GM13977 (cell line): ENCODE measurements at regions not wholly inside any gene's neighbourhood (a gene's known extent, or its start where the extent isn't known, plus 50 kb on each side); places are given as distances from the start of the nearest gene placed in this dataset.
"Not testable (repeated sequence)": the region's sequence is repeated elsewhere in the genome, so short reads cannot be mapped to it uniquely, and the experiment has no call there.

Experiments
- DNase-seq: peaks from one replicate; pipeline ENCODE4 v3.0.0; 2012; ENCODE audit warnings: low spot score
- in situ Hi-C: fragments of 300-500 bp; cut with MboI; formaldehyde crosslinking; loops from one replicate; pipeline ENCODE4 v1.12.0; 2022; ENCODE audit warnings: low sequenced_read_pairs, low pct_unique_long_range_greater_than_20kb, mixed read lengths, inconsistent platforms; ENCODE audit not compliant: unreplicated experiment
- TF ChIP-seq, protein P1 (sequence below): IDR thresholded peaks from 2 replicates; pipeline ENCODE4 v1.5.1; 2012; ENCODE audit warnings: mild to moderate bottlenecking, control low read depth; ENCODE audit not compliant: insufficient read depth; ENCODE audit errors: extremely low read depth, missing control alignments

DNA sequence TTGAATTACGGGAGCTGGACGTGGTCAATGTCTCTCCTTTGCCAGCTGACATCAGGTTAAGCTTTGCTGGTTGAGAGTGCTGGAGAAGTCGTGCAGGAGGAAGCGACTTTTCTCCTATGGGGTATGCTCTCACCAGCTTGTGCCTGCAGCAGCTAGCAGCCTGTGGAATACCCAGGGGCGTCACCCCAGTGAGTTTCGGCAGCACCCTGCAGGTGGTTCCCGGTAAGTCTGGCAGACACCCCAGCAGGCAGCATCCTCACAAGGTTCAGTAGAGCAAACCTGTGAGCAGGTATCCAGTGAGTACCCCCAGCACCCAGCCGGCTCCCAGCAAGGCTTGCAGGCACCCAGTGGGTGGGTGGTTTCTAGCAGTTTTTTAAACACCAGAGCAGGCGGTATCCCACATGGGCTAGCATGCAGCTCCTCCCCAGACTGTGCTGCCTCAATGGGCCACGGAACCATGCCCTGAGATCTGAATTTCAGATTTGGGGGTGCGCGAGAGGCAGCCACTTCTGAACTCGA lies 74.8 kb upstream of the SVIL start:
- TF ChIP-seq, protein P1, sequence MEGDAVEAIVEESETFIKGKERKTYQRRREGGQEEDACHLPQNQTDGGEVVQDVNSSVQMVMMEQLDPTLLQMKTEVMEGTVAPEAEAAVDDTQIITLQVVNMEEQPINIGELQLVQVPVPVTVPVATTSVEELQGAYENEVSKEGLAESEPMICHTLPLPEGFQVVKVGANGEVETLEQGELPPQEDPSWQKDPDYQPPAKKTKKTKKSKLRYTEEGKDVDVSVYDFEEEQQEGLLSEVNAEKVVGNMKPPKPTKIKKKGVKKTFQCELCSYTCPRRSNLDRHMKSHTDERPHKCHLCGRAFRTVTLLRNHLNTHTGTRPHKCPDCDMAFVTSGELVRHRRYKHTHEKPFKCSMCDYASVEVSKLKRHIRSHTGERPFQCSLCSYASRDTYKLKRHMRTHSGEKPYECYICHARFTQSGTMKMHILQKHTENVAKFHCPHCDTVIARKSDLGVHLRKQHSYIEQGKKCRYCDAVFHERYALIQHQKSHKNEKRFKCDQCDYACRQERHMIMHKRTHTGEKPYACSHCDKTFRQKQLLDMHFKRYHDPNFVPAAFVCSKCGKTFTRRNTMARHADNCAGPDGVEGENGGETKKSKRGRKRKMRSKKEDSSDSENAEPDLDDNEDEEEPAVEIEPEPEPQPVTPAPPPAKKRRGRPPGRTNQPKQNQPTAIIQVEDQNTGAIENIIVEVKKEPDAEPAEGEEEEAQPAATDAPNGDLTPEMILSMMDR = no peak
- in situ Hi-C loops = no loop called here
- DNase-seq = no peak

DNA sequence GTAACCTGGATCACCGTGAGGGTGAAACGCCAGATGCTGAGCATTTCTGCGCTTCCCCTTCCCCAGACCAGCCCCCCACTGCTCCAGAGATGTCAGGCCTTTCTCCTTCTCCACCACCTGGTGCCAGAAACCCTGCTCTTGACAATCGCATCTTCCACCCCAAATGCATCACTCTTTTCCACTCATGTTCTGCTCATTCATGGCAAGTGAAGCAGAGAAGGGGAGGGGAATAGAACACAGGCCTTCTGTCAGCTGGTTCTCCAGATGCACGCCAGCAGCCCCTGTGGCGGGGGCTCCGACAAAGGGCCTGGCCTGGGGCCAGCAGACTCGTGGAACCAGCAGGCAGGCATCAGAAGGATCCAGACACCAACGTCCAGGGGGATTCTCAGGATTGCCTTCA lies 68.5 kb upstream of the SVIL start:
- DNase-seq = no peak
- TF ChIP-seq, protein P1 = no peak
- in situ Hi-C loops = no loop called here

DNA sequence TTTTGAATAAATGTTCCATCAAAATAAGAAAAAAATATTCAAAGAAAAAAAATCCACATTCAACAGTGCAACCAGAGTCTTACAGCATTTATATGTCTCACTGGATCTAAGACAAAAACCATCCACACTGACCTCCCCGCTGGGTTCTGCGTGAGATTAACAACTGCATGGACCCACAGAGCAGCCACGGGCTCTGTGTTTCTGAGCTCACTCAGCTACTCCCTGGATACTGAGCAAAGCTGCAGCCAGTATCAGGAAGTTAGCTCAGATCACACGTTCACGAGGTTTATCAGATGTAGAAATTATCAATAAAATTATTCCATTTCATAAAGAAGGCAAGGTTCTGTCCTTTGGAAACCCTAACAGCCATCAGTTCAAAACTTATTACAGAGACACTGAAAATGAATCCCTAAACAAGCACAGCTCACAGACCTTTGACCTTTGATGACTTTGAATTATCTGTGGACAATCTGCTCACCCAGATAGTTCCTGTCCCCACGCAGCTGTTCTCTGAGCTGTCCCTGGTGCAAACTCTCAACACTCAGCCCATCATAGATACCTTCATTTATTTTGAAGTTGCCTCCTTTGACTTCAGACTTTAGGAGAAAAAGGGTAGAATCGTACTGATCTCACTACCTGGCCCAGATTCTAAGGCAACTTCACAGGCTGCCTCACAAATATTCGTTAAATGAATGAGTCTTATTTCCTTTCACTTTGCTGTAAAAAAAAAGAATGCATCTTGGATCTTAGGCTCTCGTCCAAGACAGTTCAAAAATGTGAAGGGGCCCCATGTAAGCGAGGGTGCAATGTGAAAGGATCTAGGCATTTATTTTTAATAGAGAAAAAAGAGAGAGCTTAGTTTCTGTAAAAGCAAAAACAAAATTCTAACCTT lies 67.7 kb upstream of the SVIL start:
- TF ChIP-seq, protein P1 = no peak
- in situ Hi-C loops = no loop called here
- DNase-seq = no peak

DNA sequence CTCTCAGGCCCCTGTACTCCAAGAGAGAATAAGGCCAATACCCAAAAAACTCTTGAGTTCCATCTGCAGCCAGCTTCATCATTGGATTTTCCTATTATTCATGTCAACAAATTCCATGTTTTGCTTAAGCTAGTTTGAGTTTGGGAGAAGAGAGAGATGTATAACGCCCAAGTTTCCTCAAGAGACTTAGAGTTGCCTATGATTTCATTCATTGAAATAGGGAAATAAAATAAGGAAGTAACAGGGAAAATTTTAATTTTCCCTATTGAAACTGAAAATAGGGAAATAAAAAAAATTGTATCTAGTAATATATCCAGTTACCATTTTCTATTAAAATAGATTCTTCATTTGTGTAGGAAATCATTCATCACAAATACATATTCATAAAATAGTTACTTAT lies 66.5 kb upstream of the SVIL start:
- in situ Hi-C loops = no loop called here
- TF ChIP-seq, protein P1 = no peak
- no peak for DNase-seq

DNA sequence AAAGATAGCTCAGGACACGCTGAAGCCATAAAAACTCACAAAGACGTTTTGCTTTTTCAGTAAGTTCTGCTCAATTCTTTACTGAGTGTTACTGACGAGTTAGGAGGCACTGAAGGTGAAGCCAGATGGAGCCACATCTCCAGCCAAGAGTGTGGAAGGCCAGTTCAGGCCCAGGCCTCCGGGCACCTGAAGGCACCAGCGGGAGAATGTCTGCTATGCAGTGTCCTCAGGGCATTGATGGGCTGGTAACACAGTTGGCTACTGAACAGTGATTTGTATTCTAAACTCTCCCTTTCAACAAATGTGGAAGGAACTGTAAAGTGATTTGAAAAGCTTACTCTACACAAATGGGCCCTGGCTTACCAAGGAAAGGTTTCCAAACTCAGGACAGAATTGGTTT lies 64.8 kb upstream of the SVIL start:
- TF ChIP-seq, protein P1 = no peak
- no peak for DNase-seq
- in situ Hi-C loops = no loop called here

DNA sequence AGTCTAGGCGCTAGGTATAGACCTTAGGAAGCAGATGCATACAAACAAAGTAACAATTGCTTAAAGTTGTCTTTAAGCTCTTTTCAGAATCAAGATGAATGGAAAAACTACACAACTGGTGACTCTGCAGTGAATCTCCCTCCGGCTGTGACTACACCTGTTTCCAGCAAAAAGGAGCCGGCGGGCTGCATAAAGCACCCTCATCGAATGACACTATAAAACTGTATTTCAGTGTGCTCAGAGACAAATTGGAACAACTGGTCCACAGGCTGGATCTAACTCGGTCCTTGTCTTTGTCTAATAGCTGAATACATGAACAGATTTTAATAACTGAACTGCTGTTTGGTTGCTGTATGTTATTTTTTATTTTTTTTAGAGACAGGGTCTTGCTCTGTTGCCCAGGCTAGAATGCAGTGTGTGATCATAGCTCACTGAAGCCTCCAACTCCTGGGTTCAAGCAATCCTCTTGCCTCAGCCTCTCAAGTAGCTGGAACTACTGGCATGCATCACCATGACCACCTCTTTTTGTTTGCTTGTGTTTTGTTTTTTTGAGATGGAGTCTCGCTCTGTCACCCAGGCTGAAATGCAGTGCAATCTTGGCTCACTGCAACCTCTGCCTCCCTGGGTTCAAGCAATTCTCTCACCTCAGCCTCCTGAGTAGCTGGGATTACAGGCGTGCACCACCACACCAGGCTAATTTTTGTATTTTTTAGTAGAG lies 64.2 kb upstream of the SVIL start:
- DNase-seq = no peak
- TF ChIP-seq, protein P1 = no peak
- in situ Hi-C loops = no loop called here

DNA sequence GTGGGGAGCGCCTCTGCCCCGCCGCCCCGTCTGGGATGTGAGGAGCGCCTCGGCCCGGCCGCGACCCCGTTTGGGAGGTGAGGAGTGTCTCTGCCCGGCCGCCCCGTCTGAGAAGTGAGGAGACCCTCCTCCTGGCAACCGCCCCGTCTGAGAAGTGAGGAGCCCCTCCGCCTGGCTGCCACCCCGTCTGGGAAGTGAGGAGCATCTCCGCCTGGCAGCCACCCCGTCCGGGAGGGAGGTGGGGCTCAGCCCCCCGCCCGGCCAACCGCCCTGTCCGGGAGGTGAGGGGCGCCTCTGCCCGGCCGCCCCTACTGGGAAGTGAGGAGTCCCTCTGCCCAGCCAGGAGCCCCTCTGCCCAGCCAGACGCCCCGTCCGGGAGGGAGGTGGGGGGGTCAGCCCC lies 61.8 kb upstream of the SVIL start:
- in situ Hi-C loops, DNase-seq: not testable (repeated sequence)
